ENCODE measurements at regions not wholly inside any gene's neighbourhood (a gene's known extent, or its start where the extent isn't known, plus 50 kb on each side); places are given as distances from the start of the nearest gene placed in this dataset.

DNA sequence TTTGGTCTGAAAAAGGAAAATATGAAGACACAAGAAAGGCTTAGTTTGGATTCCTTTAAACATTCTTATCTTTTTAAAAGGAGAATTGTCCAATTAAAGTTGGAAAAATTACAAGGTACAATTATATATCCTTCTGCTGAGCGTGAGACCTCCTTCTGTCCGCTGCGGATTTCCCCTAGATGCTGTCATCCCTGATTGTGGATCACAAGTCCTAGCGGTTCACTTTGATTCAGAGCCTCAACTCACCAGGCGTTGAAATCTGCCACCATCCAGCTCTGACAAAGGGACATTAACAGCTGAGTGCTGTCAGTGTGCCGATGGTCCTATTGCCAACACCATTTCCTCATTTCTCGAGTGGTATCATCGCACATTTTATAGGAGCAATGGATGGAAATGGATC, 73.1 kb upstream of the PTER start:
- Histone ChIP-seq H3K36me3 (replicated peaks; ENCODE audit: low read depth, low read length) (no peaks in the 10 kb centered on the region), H3K4me2 (ENCODE audit: low read length) (no peak overlapping the region), H3K4me3 (ENCODE audit: low read length) (no peak overlapping the region), H3K79me2 (ENCODE audit: low read length) (no peaks in the 10 kb centered on the region), H3K9me3 (ENCODE audit: insufficient read depth, low read length) (no peaks in the 10 kb centered on the region), H3K4me1 (ENCODE audit: low read length) (no peaks in the 10 kb centered on the region), H3K9ac (ENCODE audit: low read length) (no peak overlapping the region), H2AFZ (ENCODE audit: low read depth, low read length) (no peak overlapping the region), H4K20me1 (ENCODE audit: insufficient read depth, low read length) (no peaks in the 10 kb centered on the region), H3K27ac (ENCODE audit: low read length) (no peak overlapping the region), H3K27me3 (ENCODE audit: low read depth, low read length) (no peaks in the 10 kb centered on the region)
- no peak for TF ChIP-seq EZH2phosphoT487 (IDR thresholded peaks at IDR 0.05; ENCODE audit: low read depth)

DNA sequence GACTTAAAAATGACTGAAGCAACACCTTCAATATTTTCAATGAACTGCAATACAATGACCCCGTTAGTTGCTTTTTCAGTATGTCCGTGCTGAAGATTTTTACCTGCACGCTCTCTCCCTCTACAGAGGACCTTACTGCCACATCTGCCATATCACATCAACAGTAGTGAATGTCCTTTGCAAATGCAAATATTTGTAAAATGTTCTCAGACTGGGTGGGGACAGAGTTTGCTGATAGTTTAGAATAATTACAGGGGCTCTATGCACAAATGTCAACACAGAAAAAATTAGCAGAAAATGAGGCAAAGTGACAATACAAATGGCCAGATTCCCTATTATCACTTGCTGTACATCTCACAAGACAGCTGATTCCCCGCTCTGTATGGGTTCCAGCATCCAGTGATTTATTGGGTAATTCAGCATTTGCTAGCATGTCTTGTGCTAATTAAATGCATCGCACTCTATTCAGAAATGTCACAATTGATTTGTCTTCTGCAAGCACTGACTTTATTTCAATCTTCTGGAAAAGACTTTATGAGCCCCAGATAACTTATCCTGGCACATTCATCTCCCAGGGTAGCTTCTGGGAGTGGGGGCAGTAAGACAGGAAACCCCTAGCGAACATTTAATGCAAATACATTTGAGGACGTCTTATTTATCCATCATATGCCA, 69.1 kb upstream of the PTER start:
- H3K27ac ChIP-seq (ENCODE audit: low read length) = no peak overlapping the region
- H3K9me3 ChIP-seq (ENCODE audit: insufficient read depth, low read length) = no peaks in the 10 kb centered on the region
- no peak overlapping the region for H3K4me2 ChIP-seq (ENCODE audit: low read length)
- H3K4me3 ChIP-seq (ENCODE audit: low read length) = no peak overlapping the region
- no peaks in the 10 kb centered on the region for H3K79me2 ChIP-seq (ENCODE audit: low read length)
- no peaks in the 10 kb centered on the region for H4K20me1 ChIP-seq (ENCODE audit: insufficient read depth, low read length)
- no peaks in the 10 kb centered on the region for H3K27me3 ChIP-seq (ENCODE audit: low read depth, low read length)
- no peaks in the 10 kb centered on the region for H3K4me1 ChIP-seq (ENCODE audit: low read length)
- no peak overlapping the region for H2AFZ ChIP-seq (ENCODE audit: low read depth, low read length)
- TF ChIP-seq EZH2phosphoT487 (IDR thresholded peaks at IDR 0.05; ENCODE audit: low read depth) = no peak
- TF ChIP-seq, protein P1, sequence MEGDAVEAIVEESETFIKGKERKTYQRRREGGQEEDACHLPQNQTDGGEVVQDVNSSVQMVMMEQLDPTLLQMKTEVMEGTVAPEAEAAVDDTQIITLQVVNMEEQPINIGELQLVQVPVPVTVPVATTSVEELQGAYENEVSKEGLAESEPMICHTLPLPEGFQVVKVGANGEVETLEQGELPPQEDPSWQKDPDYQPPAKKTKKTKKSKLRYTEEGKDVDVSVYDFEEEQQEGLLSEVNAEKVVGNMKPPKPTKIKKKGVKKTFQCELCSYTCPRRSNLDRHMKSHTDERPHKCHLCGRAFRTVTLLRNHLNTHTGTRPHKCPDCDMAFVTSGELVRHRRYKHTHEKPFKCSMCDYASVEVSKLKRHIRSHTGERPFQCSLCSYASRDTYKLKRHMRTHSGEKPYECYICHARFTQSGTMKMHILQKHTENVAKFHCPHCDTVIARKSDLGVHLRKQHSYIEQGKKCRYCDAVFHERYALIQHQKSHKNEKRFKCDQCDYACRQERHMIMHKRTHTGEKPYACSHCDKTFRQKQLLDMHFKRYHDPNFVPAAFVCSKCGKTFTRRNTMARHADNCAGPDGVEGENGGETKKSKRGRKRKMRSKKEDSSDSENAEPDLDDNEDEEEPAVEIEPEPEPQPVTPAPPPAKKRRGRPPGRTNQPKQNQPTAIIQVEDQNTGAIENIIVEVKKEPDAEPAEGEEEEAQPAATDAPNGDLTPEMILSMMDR (IDR thresholded peaks at IDR 0.05; ENCODE audit: low read depth, low read length) = no peak
- no peaks in the 10 kb centered on the region for H3K36me3 ChIP-seq (replicated peaks; ENCODE audit: low read depth, low read length)
- no peak overlapping the region for H3K9ac ChIP-seq (ENCODE audit: low read length)

DNA sequence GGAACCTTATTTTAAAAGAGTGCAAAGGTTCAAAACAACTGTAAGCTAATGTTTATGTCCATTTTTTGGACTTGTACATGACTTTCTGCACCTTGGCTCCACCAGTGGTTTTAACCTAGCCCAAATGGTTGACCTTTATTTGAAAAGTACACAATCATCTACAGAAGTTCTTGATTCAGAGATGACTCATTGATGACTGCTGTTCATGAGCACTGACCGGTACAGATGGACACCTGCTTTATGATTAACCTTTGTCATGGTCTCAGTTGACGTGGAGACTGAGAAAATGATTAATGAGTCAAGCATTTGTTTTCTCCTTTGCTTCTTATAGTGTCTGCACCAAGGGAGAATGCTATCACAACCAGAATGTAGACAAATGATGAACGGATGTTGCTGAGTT, 55.7 kb upstream of the PTER start:
- Histone ChIP-seq H4K20me1 (ENCODE audit: insufficient read depth, low read length) (no peaks in the 10 kb centered on the region), H3K27ac (ENCODE audit: low read length) (no peak overlapping the region), H2AFZ (ENCODE audit: low read depth, low read length) (no peak overlapping the region), H3K4me3 (ENCODE audit: low read length) (no peak overlapping the region), H3K79me2 (ENCODE audit: low read length) (no peaks in the 10 kb centered on the region), H3K4me2 (ENCODE audit: low read length) (no peak overlapping the region), H3K27me3 (ENCODE audit: low read depth, low read length) (no peaks in the 10 kb centered on the region), H3K36me3 (replicated peaks; ENCODE audit: low read depth, low read length) (no peaks in the 10 kb centered on the region), H3K4me1 (ENCODE audit: low read length) (no peaks in the 10 kb centered on the region), H3K9ac (ENCODE audit: low read length) (no peak overlapping the region), H3K9me3 (ENCODE audit: insufficient read depth, low read length) (no peaks in the 10 kb centered on the region)
- no peak for TF ChIP-seq EZH2phosphoT487 (IDR thresholded peaks at IDR 0.05; ENCODE audit: low read depth)
- TF ChIP-seq, protein P1 (IDR thresholded peaks at IDR 0.05; ENCODE audit: low read depth, low read length) = no peak

DNA sequence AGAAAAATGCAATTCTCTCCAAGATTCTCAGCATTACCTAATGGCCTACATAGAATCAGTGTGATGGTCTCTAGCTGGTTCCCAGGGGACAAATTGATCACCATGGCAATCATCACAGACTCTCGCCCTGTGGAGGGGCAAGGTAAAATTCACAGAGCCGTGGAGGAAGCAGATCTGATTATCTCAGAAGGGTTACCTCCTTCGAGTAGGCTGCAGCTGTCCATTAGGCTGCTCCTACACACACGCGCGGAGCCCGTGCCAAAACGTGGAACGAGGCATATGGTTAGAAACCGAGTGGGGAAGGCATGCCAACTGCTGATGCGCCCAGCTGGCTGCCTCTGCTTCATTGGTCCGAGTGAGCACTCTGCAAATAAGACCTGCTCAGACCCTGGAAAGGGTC, 52.8 kb upstream of the PTER start:
- no peak overlapping the region for H3K4me2 ChIP-seq (ENCODE audit: low read length)
- no peak overlapping the region for H3K27ac ChIP-seq (ENCODE audit: low read length)
- no peaks in the 10 kb centered on the region for H3K79me2 ChIP-seq (ENCODE audit: low read length)
- H3K4me1 ChIP-seq (ENCODE audit: low read length) = no peaks in the 10 kb centered on the region
- H3K9ac ChIP-seq (ENCODE audit: low read length) = no peak overlapping the region
- H3K9me3 ChIP-seq (ENCODE audit: insufficient read depth, low read length) = no peaks in the 10 kb centered on the region
- H3K27me3 ChIP-seq (ENCODE audit: low read depth, low read length) = no peaks in the 10 kb centered on the region
- no peak overlapping the region for H2AFZ ChIP-seq (ENCODE audit: low read depth, low read length)
- no peak for TF ChIP-seq EZH2phosphoT487 (IDR thresholded peaks at IDR 0.05; ENCODE audit: low read depth)
- TF ChIP-seq, protein P1 (IDR thresholded peaks at IDR 0.05; ENCODE audit: low read depth, low read length) = no peak
- no peaks in the 10 kb centered on the region for H4K20me1 ChIP-seq (ENCODE audit: insufficient read depth, low read length)
- H3K4me3 ChIP-seq (ENCODE audit: low read length) = no peak overlapping the region
- no peaks in the 10 kb centered on the region for H3K36me3 ChIP-seq (replicated peaks; ENCODE audit: low read depth, low read length)

All from OCI-LY3 (cell line).